ENCODE measurements at regions not wholly inside any gene's neighbourhood (a gene's known extent, or its start where the extent isn't known, plus 50 kb on each side); places are given as distances from the start of the nearest gene placed in this dataset.

GRCh38 chr9:129363216-129363873, 185.3 kb upstream of the IER5L start:
- peaks cover 5 to 18% of the 10 kb centered on the region in 2 experiments; a peak in 3 of 4 replicates for H3K4me1 ChIP-seq (ENCODE audit: control insufficient read depth in 1 of 2, insufficient read depth in 2 of 2, low read length in 2 of 2)
- H3K9me3 ChIP-seq (ENCODE audit: control insufficient read depth in 1 of 2, insufficient read depth in 1 of 2, low read depth in 1 of 2, low read length in 2 of 2) = no peaks in the 10 kb centered on the region
- DNase-seq (ENCODE audit: low read depth, low spot score) (no peak), ATAC-seq (no peak)
- intact Hi-C loops (cut with micrococcal nuclease) = no loop called here
- H2AFZ ChIP-seq (ENCODE audit: low read depth, low read length, poor library complexity, severe bottlenecking) = no peak overlapping the region
- H3K9ac ChIP-seq (ENCODE audit: low read length) = no peak overlapping the region
- no TSS peak for BruUV-seq (replicated peaks)
- no peaks in the 10 kb centered on the region for H3K27me3 ChIP-seq (ENCODE audit: insufficient read depth, low read length)
- no peaks in the 10 kb centered on the region for H4K20me1 ChIP-seq (ENCODE audit: insufficient read depth)
- no peak overlapping the region for H3K27ac ChIP-seq (ENCODE audit: low read depth, low read length)
- no peaks in the 10 kb centered on the region for H3K36me3 ChIP-seq (ENCODE audit: control insufficient read depth in 1 of 2, insufficient read depth in 2 of 2, low read length in 2 of 2)
- H3K79me2 ChIP-seq (ENCODE audit: insufficient read depth, low read length) = no peaks in the 10 kb centered on the region
- H3K4me3 ChIP-seq (replicated peaks in 1 of 2; ENCODE audit: low read depth in 1 of 2, low read length in 2 of 2) = no peak overlapping the region
- ChIA-PET CTCF (no interaction called here), RAD21 (ENCODE audit: low non-redundant PET in 1 of 2, low total read pairs in 2 of 2, uncharacterized antibody in 2 of 2, unreplicated experiment in 2 of 2) (no interaction called here), POLR2A (interaction anchor here (0.7 kb wide), 2 partner anchors 212 to 234 kb away, joined by 3 to 4 read pairs; no protein-coding TSS in a partner anchor)
- TF ChIP-seq CBX3 (IDR thresholded peaks at IDR 0.05; ENCODE audit: low read depth) = no peak
- no peak for TF ChIP-seq ZBTB33 (IDR thresholded peaks at IDR 0.05; ENCODE audit: extremely low read depth, insufficient replicate concordance, low read length)
- TF ChIP-seq SRF (IDR thresholded peaks at IDR 0.05; ENCODE audit: low read depth) = no peak
- TF ChIP-seq REST (IDR thresholded peaks at IDR 0.05; ENCODE audit: low read depth) = no peak
- TF ChIP-seq RAD21 (IDR thresholded peaks at IDR 0.05; ENCODE audit: low read depth) = no peak
- TF ChIP-seq EZH2 (IDR thresholded peaks at IDR 0.05) = no peak
- no peak for TF ChIP-seq EGR1 (IDR thresholded peaks at IDR 0.05; ENCODE audit: low read depth)
- no peak for TF ChIP-seq CEBPB (IDR thresholded peaks at IDR 0.05; ENCODE audit: low read depth)
- TF ChIP-seq FOSL1 (IDR thresholded peaks at IDR 0.05; ENCODE audit: low read depth) = no peak
- TF ChIP-seq ATF3 (IDR thresholded peaks at IDR 0.05) = no peak
- no peak for TF ChIP-seq POLR2A (IDR thresholded peaks at IDR 0.05; ENCODE audit: borderline replicate concordance, extremely low read depth, insufficient read depth, insufficient read length)
- no peak for TF ChIP-seq ELF1 (IDR thresholded peaks at IDR 0.05; ENCODE audit: borderline replicate concordance, low read depth)
- TF ChIP-seq SP1 (IDR thresholded peaks at IDR 0.05; ENCODE audit: low read depth) = no peak
- TF ChIP-seq ZFX (IDR thresholded peaks at IDR 0.05) = no peak
- TF ChIP-seq ZNF274 (IDR thresholded peaks at IDR 0.05; ENCODE audit: low read depth, low read length) = no peak
- no peak for TF ChIP-seq YY1 (IDR thresholded peaks at IDR 0.05; ENCODE audit: extremely low read depth, insufficient replicate concordance, low read depth, low read length)
- TF ChIP-seq EZH2phosphoT487 (IDR thresholded peaks at IDR 0.05; ENCODE audit: borderline replicate concordance) = no peak
- TF ChIP-seq POLR2AphosphoS5 (IDR thresholded peaks at IDR 0.05; ENCODE audit: low read depth, low read length) = no peak
- no peaks in the 10 kb centered on the region for H3K9me2 ChIP-seq (ENCODE audit: insufficient read depth)
- H3K4me2 ChIP-seq (ENCODE audit: low read length) = no peak overlapping the region
